ENCODE measurements at regions not wholly inside any gene's neighbourhood (a gene's known extent, or its start where the extent isn't known, plus 50 kb on each side); places are given as distances from the start of the nearest gene placed in this dataset.
"Not testable (repeated sequence)": the region's sequence is repeated elsewhere in the genome, so short reads cannot be mapped to it uniquely, and the experiment has no call there.

GRCh38 chr10:109769966-109770365 lies 153.3 kb downstream of the XPNPEP1 start:
- no peak for TF ChIP-seq EZH2 (IDR thresholded peaks at IDR 0.05; ENCODE audit: low read length, missing control alignments)
- TF ChIP-seq, protein P1, sequence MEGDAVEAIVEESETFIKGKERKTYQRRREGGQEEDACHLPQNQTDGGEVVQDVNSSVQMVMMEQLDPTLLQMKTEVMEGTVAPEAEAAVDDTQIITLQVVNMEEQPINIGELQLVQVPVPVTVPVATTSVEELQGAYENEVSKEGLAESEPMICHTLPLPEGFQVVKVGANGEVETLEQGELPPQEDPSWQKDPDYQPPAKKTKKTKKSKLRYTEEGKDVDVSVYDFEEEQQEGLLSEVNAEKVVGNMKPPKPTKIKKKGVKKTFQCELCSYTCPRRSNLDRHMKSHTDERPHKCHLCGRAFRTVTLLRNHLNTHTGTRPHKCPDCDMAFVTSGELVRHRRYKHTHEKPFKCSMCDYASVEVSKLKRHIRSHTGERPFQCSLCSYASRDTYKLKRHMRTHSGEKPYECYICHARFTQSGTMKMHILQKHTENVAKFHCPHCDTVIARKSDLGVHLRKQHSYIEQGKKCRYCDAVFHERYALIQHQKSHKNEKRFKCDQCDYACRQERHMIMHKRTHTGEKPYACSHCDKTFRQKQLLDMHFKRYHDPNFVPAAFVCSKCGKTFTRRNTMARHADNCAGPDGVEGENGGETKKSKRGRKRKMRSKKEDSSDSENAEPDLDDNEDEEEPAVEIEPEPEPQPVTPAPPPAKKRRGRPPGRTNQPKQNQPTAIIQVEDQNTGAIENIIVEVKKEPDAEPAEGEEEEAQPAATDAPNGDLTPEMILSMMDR (conservative IDR thresholded peaks at IDR 0.05 in 1 of 2, IDR thresholded peaks at IDR 0.05 in 1 of 2; ENCODE audit: low read depth in 1 of 2, low read length in 2 of 2) = no peak
- no peaks in the 10 kb centered on the region for H3K9me3 ChIP-seq (ENCODE audit: control insufficient read depth, insufficient read depth, low read depth, low read length)
- no peaks in the 10 kb centered on the region for H3K79me2 ChIP-seq (ENCODE audit: control insufficient read depth, insufficient read depth, low read length)
- H3K27ac ChIP-seq (ENCODE audit: insufficient read depth, low read length) = no peak overlapping the region
- H3K27me3 ChIP-seq (ENCODE audit: control insufficient read depth, insufficient read depth, low read length) = no peaks in the 10 kb centered on the region
- H4K20me1 ChIP-seq (ENCODE audit: control insufficient read depth, extremely low read depth, insufficient read depth, low read length) = no peaks in the 10 kb centered on the region
- no peaks in the 10 kb centered on the region for H3K4me1 ChIP-seq (ENCODE audit: control insufficient read depth, extremely low read depth, insufficient read depth, low read length)
- H3K4me2 ChIP-seq (ENCODE audit: extremely low read depth, insufficient read depth, low read length) = no peak overlapping the region
- H3K36me3 ChIP-seq (ENCODE audit: control insufficient read depth, insufficient read depth, low read length) = no peaks in the 10 kb centered on the region
- no peak overlapping the region for H3K4me3 ChIP-seq (replicated peaks in 1 of 4; ENCODE audit: control extremely low read depth in 1 of 4, insufficient read depth in 1 of 4, low read depth in 3 of 4, low read length in 4 of 4)
- H2AFZ ChIP-seq (ENCODE audit: low read length) = no peak overlapping the region
- no peak overlapping the region for H3K9ac ChIP-seq (ENCODE audit: insufficient read depth, low read length)
- DNase-seq (ENCODE audit: low read depth in 2 of 2) = no peak

GRCh38 chr10:109765838-109766237 lies 157.5 kb downstream of the XPNPEP1 start:
- DNase-seq (ENCODE audit: low read depth in 2 of 2) = no peak
- Histone ChIP-seq H3K9ac (ENCODE audit: insufficient read depth, low read length) (no peak overlapping the region), H4K20me1 (ENCODE audit: control insufficient read depth, extremely low read depth, insufficient read depth, low read length) (no peaks in the 10 kb centered on the region), H3K36me3 (ENCODE audit: control insufficient read depth, insufficient read depth, low read length) (no peaks in the 10 kb centered on the region), H2AFZ (ENCODE audit: low read length) (no peak overlapping the region), H3K27ac (ENCODE audit: insufficient read depth, low read length) (no peak overlapping the region), H3K4me3 (replicated peaks in 1 of 4; ENCODE audit: control extremely low read depth in 1 of 4, insufficient read depth in 1 of 4, low read depth in 3 of 4, low read length in 4 of 4) (no peak overlapping the region), H3K4me1 (ENCODE audit: control insufficient read depth, extremely low read depth, insufficient read depth, low read length) (no peaks in the 10 kb centered on the region), H3K9me3 (ENCODE audit: control insufficient read depth, insufficient read depth, low read depth, low read length) (no peaks in the 10 kb centered on the region), H3K27me3 (ENCODE audit: control insufficient read depth, insufficient read depth, low read length) (no peaks in the 10 kb centered on the region), H3K79me2 (ENCODE audit: control insufficient read depth, insufficient read depth, low read length) (no peaks in the 10 kb centered on the region), H3K4me2 (ENCODE audit: extremely low read depth, insufficient read depth, low read length) (no peak overlapping the region)
- TF ChIP-seq, protein P1 (conservative IDR thresholded peaks at IDR 0.05 in 1 of 2, IDR thresholded peaks at IDR 0.05 in 1 of 2; ENCODE audit: low read depth in 1 of 2, low read length in 2 of 2) = no peak
- TF ChIP-seq EZH2 (IDR thresholded peaks at IDR 0.05; ENCODE audit: low read length, missing control alignments) = no peak

DNA sequence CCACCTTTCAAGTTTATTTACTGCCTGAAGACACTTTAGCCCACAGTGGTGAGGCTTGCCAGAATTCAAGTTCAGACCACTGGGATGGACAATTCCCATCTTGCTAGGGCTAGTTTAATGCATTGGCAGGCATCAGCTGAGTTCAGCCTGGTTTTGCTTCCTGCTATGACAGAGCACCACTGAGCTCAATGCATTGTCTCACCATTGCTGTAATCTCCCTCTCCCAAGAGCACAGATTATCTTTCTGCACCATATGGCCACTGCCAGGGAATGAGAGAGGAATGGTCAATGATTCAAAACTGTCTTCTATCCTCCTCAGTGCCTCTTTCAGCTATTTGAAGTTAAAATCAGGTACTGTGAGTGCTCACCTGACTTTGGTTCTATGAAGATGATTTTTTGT lies 160.8 kb downstream of the XPNPEP1 start:
- Histone ChIP-seq H3K4me1 (ENCODE audit: control insufficient read depth, extremely low read depth, insufficient read depth, low read length) (no peaks in the 10 kb centered on the region), H3K27me3 (ENCODE audit: control insufficient read depth, insufficient read depth, low read length) (no peaks in the 10 kb centered on the region), H3K4me2 (ENCODE audit: extremely low read depth, insufficient read depth, low read length) (no peak overlapping the region), H3K79me2 (ENCODE audit: control insufficient read depth, insufficient read depth, low read length) (no peaks in the 10 kb centered on the region), H3K9me3 (ENCODE audit: control insufficient read depth, insufficient read depth, low read depth, low read length) (no peaks in the 10 kb centered on the region), H3K27ac (ENCODE audit: insufficient read depth, low read length) (no peak overlapping the region), H3K36me3 (ENCODE audit: control insufficient read depth, insufficient read depth, low read length) (no peaks in the 10 kb centered on the region), H3K9ac (ENCODE audit: insufficient read depth, low read length) (no peak overlapping the region), H2AFZ (ENCODE audit: low read length) (no peak overlapping the region), H3K4me3 (replicated peaks in 1 of 4; ENCODE audit: control extremely low read depth in 1 of 4, insufficient read depth in 1 of 4, low read depth in 3 of 4, low read length in 4 of 4) (no peak overlapping the region), H4K20me1 (ENCODE audit: control insufficient read depth, extremely low read depth, insufficient read depth, low read length) (no peaks in the 10 kb centered on the region)
- DNase-seq (ENCODE audit: low read depth in 2 of 2) = no peak
- TF ChIP-seq EZH2 (IDR thresholded peaks at IDR 0.05; ENCODE audit: low read length, missing control alignments) = no peak
- TF ChIP-seq, protein P1 (conservative IDR thresholded peaks at IDR 0.05 in 1 of 2, IDR thresholded peaks at IDR 0.05 in 1 of 2; ENCODE audit: low read depth in 1 of 2, low read length in 2 of 2) = no peak

DNA sequence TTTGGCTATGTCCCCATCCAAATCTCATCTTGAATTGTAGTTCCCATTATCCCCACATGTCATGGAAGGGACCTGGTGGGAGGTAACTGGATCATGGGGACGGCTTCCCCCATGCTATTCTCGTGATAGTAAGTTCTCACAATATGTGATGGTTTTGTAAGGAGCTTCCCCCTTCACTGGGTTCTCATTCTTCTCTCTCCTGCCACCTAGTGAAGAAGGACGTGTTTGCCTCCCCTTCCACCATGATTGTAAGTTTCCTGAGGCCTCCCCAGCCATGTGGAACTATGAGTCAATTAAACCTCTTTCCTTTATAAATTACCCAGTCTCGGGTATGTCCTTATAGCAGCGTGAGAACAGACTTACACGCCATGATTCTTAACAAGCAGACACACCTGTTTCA lies 165.6 kb downstream of the XPNPEP1 start:
- not testable (repeated sequence) for H2AFZ ChIP-seq (ENCODE audit: low read length); H3K4me3 ChIP-seq (replicated peaks in 1 of 4; ENCODE audit: control extremely low read depth in 1 of 4, insufficient read depth in 1 of 4, low read depth in 3 of 4, low read length in 4 of 4); H4K20me1 ChIP-seq (ENCODE audit: control insufficient read depth, extremely low read depth, insufficient read depth, low read length); H3K9me3 ChIP-seq (ENCODE audit: control insufficient read depth, insufficient read depth, low read depth, low read length); H3K27me3 ChIP-seq (ENCODE audit: control insufficient read depth, insufficient read depth, low read length); H3K4me2 ChIP-seq (ENCODE audit: extremely low read depth, insufficient read depth, low read length); H3K9ac ChIP-seq (ENCODE audit: insufficient read depth, low read length); H3K36me3 ChIP-seq (ENCODE audit: control insufficient read depth, insufficient read depth, low read length); H3K27ac ChIP-seq (ENCODE audit: insufficient read depth, low read length); H3K4me1 ChIP-seq (ENCODE audit: control insufficient read depth, extremely low read depth, insufficient read depth, low read length); H3K79me2 ChIP-seq (ENCODE audit: control insufficient read depth, insufficient read depth, low read length)
- DNase-seq (ENCODE audit: low read depth in 2 of 2) = peak in 1 of 2 donors; percentile 8

Measured in fibroblast of lung (primary cell).